ENCODE measurements at regions not wholly inside any gene's neighbourhood (a gene's known extent, or its start where the extent isn't known, plus 50 kb on each side); places are given as distances from the start of the nearest gene placed in this dataset.
"Not testable (repeated sequence)": the region's sequence is repeated elsewhere in the genome, so short reads cannot be mapped to it uniquely, and the experiment has no call there.

DNA sequence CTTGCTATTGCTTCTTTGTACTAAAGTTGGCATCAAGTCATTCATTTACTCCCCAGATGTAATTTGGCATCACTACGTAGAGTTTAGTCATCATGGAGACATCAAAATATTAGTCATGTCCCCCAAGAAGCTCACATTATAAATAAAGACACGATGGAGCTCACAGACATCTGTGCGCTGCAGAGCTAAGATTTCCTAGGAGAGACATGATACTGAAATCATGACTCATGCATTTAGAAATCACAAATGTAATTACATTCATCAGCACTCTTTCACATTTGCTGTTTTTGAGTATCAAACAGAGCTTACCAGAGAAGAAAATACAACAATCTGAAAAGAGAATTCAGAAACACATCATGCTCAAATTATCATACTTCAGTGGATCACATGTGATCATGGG is 169.8 kb downstream of the LRIG3 start:
- peak; percentile 38 for DNase-seq

DNA sequence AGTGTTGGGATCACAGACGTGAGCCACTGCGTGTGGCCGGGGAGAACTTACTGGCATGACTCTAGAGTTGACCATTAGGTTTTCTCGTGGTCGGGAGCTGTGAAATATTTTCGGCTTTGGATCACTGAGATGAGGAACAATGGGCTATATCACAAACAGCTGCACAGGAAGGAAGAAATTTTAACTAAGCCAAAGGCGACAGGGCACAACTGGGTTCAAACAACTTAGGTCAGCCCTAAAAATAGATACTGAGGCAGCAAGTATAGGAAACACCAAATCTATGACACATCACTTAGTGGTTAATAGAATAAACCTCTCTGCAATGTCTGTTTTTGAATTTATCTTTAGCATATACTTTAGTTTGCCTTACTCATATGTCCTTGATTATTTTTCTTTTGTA is 162.9 kb downstream of the LRIG3 start:
- DNase-seq = no peak

GRCh38 chr12:58759745-58760144 is 160.6 kb downstream of the LRIG3 start:
- DNase-seq = not testable (repeated sequence)

DNA sequence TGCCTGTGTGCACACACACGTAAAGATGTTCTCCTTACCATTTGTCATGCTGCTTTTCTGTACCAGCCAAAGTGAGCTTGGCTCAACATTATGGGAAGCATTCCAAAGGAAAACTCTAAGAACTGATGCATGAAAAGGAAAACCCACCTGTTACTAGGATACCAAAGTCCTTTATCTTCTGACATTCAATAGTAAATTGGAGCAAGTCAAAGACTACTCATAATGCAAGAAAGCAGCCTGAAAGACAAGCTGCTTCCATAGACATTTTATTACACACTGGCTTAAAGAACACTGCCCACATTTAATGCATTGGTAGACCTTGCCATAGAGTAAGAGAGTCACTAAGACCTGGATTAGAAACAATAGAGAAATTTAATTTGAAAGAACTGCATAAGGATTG is 159.0 kb downstream of the LRIG3 start:
- peak; percentile 7 for DNase-seq

- peak; percentile 23 for DNase-seq
Observed at GRCh38 chr12:58764100-58764953, 156.0 kb downstream of the LRIG3 start.

GRCh38 chr12:58765076-58765475 is 155.2 kb downstream of the LRIG3 start:
- no peak for DNase-seq

DNA sequence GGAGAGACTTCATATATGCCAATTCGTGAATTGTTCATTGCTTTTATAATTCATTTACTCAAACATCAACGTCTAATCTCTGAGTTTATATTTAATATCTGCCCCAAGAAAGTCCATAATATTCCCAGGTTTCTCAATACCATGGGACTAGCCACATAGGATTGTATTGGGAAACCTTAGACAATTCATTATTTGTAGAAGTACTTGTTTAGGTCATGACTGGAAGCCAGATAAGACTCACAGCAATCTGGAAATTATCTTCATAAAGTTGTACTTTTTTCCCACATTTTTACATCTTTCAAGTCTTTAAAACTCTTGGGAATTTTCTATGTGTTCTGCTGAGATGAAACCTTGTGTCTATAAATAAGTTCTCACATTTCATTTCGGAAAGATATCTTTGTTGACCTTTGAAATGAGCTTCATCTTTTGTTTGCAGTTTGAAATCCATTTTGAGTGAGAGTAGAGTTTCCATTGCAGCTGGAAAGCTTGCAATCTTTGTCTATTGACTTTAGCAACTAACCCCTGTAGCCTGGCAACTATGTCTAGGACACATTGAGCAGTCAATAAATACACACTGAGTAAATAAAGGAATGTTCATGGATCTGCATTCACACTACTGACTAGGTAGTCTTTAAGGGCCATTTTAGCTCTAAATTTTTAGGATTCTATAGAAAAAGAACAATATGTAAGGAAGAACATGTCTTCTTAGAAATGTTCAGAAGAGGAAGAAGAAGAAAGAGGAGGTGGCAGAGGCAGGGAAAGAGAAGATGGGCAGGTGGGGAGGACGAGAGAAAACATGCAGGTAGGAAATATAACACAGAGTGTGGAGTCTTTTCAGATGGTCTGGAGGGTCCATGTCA is 154.4 kb downstream of the LRIG3 start:
- DNase-seq = no peak

GRCh38 chr12:58766513-58766870 is 153.8 kb downstream of the LRIG3 start:
- no peak for DNase-seq

DNA sequence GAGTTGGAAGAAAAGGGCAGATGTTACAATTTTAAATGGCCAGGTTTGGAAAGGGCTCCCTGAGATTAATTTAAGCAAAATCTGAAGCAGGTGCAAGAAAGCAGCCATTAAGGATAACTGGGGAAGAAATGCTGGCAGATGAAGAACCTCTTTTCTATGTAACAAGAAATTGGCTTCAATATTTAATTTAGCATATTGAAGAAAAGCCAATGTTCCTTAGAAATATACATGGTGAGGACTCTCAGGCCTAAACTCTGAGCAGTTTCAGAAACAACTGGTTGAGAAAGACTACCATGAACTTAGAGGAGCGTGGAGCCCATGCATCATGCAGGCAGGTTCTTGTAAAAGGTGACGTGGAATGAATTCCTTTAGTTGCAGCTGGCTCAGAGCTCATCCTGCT is 152.8 kb downstream of the LRIG3 start:
- no peak for DNase-seq

GRCh38 chr12:58773986-58774385 is 146.3 kb downstream of the LRIG3 start:
- DNase-seq = no peak

DNA sequence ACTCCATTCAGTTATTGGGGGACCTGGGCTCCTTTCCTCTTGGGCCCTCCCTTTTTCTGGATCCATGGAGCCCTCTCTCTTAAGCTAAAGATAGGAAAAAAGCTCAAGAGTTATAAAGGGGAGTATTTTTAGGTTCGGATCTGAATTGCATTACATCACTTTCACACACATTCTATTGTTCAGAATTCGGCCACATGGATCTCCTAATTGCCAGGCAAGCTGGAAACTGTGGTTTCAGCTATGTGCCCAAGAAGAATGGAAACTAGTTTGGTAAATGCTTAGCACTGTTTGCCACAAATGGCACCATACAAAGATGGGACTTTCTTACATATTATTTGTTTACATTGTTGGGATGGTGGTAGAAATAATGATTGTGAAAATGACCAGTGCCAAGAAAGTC is 145.6 kb downstream of the LRIG3 start:
- no peak for DNase-seq

- no peak for DNase-seq
Observed at GRCh38 chr12:58775396-58775795, 144.9 kb downstream of the LRIG3 start.

DNA sequence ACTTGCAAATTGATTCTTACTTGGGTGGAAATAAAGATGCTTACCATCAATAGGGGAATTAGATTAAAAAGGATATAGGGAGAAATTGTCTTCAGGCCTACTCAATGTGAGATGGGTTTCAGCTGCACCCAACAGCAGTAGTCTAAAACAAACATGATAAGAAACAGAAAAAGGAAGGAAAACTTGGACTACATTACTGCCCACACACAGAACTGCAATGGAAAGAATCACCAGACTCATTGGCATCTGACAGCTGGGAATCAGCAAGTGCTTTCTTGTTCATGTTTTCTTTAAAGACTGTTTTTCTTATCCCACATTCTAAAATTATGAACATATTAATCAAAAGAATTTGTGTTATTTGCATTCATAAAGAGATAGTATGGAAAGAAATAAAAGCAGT is 144.2 kb downstream of the LRIG3 start:
- DNase-seq = no peak

GRCh38 chr12:58777815-58778214 is 142.5 kb downstream of the LRIG3 start:
- DNase-seq = no peak

- DNase-seq = no peak
Observed at GRCh38 chr12:58781609-58782008, 138.7 kb downstream of the LRIG3 start.

- DNase-seq = no peak
Observed at GRCh38 chr12:58787021-58787760, 133.1 kb downstream of the LRIG3 start.

- no peak for DNase-seq
Observed at GRCh38 chr12:58794859-58795258, 125.4 kb downstream of the LRIG3 start.

- no peak for DNase-seq
Observed at GRCh38 chr12:58795825-58796224, 124.5 kb downstream of the LRIG3 start.

- DNase-seq = no peak
Observed at GRCh38 chr12:58801986-58802385, 118.3 kb downstream of the LRIG3 start.

GRCh38 chr12:58803908-58804307 is 116.4 kb downstream of the LRIG3 start:
- DNase-seq = peak; percentile 69

- DNase-seq = no peak
Observed at GRCh38 chr12:58804749-58805148, 115.6 kb downstream of the LRIG3 start.

DNA sequence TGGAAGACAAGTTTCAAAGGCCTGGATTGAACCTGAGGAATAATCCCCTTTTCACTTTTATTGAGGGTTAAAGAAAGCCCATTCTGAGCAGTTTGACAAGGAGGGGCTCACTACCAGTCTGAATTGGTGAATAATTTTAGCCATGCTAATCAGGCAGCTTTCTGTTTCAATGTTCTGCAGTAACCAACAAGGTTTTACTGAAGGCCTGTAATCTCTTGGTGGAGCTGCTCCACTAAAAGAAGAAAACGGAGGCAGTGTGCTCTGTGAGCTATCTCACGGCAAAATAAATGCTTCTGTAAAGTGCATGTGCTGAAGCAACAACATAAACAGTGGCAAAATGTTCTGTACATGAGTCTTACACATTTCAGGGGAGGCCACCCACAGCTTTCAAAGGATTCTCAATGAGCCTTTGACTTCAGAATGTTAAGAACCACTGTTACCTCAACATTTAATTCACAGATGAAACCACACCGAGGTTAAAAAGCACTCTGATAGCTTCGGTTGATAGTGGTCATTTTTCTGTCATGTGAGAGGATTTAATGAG is 111.2 kb downstream of the LRIG3 start:
- no peak for DNase-seq

- no peak for DNase-seq
Observed at GRCh38 chr12:58811346-58811745, 109.0 kb downstream of the LRIG3 start.
